ENCODE measurements at regions not wholly inside any gene's neighbourhood (a gene's known extent, or its start where the extent isn't known, plus 50 kb on each side); places are given as distances from the start of the nearest gene placed in this dataset.
A peak's percentile ranks its signal among the peaks of the same experiment; 100 is the strongest.

DNA sequence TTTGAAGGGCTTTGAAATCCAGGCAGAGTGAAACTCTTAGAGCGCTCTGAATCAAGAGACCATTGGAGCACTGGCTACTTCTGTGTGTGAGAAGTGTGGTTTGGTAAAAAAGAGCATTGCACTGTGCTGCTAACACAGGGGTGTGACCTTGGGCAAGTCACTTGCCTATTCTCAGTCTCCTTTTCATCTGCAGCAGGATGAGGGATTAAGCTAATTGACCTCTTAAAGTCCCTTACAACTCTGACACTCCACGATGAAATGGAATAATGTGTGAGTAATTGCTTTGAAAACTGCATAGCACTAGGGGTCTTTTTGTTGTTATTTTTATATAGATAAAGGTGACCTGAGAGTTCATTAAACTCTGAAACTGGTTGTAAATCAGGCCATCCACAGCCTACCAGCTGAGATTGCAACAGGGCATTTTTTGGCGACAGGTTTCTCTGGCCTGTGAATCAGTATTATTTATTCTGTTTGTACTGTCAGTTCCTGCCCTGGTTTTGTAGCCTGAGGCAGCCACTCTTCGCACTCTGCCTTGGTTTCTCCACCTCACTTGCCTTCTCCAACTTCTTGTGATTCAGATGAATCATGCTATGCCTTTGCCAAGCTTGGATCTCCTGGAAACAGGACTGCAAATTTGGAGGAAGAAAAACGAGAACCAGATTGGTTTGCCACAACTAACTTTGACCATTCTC, 159.9 kb upstream of the PARP11 start:
- 53% methylated on average over 5 of the region's 5 CpGs for WGBS
- no peak for DNase-seq (ENCODE audit: low spot score in 2 of 2)
- Histone ChIP-seq H3K4me3 (no peak overlapping the region), H3K27me3 (no peaks in the 10 kb centered on the region), H3K9me3 (no peaks in the 10 kb centered on the region), H3K36me3 (no peaks in the 10 kb centered on the region), H3K27ac (no peak overlapping the region), H3K4me1 (peaks cover 33% of the 10 kb centered on the region)
- no peak for TF ChIP-seq CTCF (IDR thresholded peaks at IDR 0.05)
- TF ChIP-seq POLR2A (IDR thresholded peaks at IDR 0.05), result no peak
- no peak for TF ChIP-seq POLR2AphosphoS5 (IDR thresholded peaks at IDR 0.05)
- no peak for TF ChIP-seq EP300 (IDR thresholded peaks at IDR 0.05)

DNA sequence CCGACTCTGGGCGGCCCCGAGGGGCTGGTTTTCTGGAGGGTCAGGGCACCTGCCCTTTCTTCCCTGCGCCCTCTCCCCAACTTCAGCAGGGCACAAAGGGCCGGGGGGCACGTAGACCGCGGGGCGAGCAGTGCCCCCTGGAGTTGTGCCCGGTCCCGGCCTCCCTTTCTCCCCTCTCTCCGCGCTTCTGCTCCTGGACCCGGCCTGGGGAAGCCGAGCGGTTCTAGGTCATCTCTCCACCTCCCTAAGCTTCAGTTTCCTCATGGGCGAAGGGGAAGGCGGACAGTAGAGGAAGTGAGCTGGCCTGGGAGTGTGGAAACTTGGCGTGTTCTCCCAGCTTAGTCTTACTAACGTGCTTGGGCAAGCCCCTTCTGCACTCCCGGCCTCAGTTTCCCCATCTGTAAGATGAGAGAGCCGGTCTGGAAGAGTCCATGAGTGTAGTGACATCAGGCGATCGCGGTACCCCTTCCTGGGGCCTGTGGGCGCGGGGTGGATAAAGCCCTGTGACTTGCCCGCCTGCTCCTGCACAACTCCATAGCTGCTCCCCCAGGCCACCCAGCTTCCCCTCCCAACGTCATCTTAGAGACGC, 158.6 kb upstream of the PARP11 start:
- TF ChIP-seq POLR2AphosphoS5 (IDR thresholded peaks at IDR 0.05) (no peak), POLR2A (IDR thresholded peaks at IDR 0.05) (no peak), CTCF (IDR thresholded peaks at IDR 0.05) (no peak), EP300 (IDR thresholded peaks at IDR 0.05) (no peak)
- Histone ChIP-seq H3K9me3 (no peaks in the 10 kb centered on the region), H3K27me3 (no peaks in the 10 kb centered on the region), H3K36me3 (no peaks in the 10 kb centered on the region), H3K4me1 (peaks cover 31% of the 10 kb centered on the region), H3K27ac (peak overlapping the region; percentile 75), H3K4me3 (peak overlapping the region; percentile 44)
- WGBS, result 55% methylated on average over 27 of the region's 30 CpGs
- peak in 1 of 2 donors; percentile 76 for DNase-seq (ENCODE audit: low spot score in 2 of 2)

GRCh38 chr12:4030929-4031702, 157.9 kb upstream of the PARP11 start:
- H3K27ac ChIP-seq, result peak overlapping the region; percentile 75
- 1% methylated on average over 43 of the region's 75 CpGs for WGBS
- peak overlapping the region; percentile 44 for H3K4me3 ChIP-seq
- no peaks in the 10 kb centered on the region for H3K27me3 ChIP-seq
- no peaks in the 10 kb centered on the region for H3K36me3 ChIP-seq
- H3K4me1 ChIP-seq, result peaks cover 31% of the 10 kb centered on the region
- TF ChIP-seq CTCF (IDR thresholded peaks at IDR 0.05), result no peak
- peak in 1 of 3 donors; percentile 19 for TF ChIP-seq POLR2AphosphoS5 (IDR thresholded peaks at IDR 0.05)
- no peak for TF ChIP-seq EP300 (IDR thresholded peaks at IDR 0.05)
- TF ChIP-seq POLR2A (IDR thresholded peaks at IDR 0.05), result peak in 1 of 2 donors; percentile 38
- H3K9me3 ChIP-seq, result no peaks in the 10 kb centered on the region
- peak; percentile 92 for DNase-seq (ENCODE audit: low spot score in 2 of 2)

DNA sequence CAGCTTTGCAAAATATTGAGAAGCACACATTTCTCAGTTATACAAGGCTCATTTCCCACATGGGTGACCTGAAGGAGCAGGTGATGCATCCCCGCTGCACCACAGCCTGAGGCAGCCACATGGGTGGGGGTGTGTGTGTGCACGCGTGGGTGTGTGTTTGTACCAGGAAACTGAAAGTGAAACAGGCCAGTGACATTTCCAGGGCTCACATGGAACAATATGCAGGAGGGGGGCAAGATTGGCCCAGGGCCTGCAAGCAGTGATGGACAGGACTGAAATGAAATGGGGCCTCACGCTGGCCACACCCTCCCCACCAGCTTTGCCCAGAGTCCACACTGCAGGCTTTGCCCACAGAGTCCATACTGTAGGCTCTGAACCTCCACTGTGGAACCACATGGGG, 154.2 kb upstream of the PARP11 start:
- DNase-seq (ENCODE audit: low spot score in 2 of 2), result no peak
- 62% methylated on average over 4 of the region's 4 CpGs for WGBS

More for the DNA sequence above, 154.2 kb upstream of the PARP11 start:
- TF ChIP-seq POLR2AphosphoS5 (IDR thresholded peaks at IDR 0.05) (no peak), CTCF (IDR thresholded peaks at IDR 0.05) (no peak), EP300 (IDR thresholded peaks at IDR 0.05) (no peak), POLR2A (IDR thresholded peaks at IDR 0.05) (no peak)
- H3K27me3 ChIP-seq, result no peaks in the 10 kb centered on the region
- no peaks in the 10 kb centered on the region for H3K36me3 ChIP-seq
- no peaks in the 10 kb centered on the region for H3K9me3 ChIP-seq
- peaks cover 19% of the 10 kb centered on the region for H3K4me1 ChIP-seq
- no peak overlapping the region for H3K4me3 ChIP-seq
- H3K27ac ChIP-seq, result no peak overlapping the region

Measured in suprapubic skin (tissue), 4 donors.